HG03442 (cell line): ENCODE measurements at regions not wholly inside any gene's neighbourhood (a gene's known extent, or its start where the extent isn't known, plus 50 kb on each side); places are given as distances from the start of the nearest gene placed in this dataset.
"Not testable (repeated sequence)": the region's sequence is repeated elsewhere in the genome, so short reads cannot be mapped to it uniquely, and the experiment has no call there.

Experiments used
- ATAC-seq: cut with Tn5 transposase; IDR thresholded peaks from one replicate; pipeline ENCODE4 v1.9.1; 2021; ENCODE audit warnings: mild to moderate bottlenecking, moderate library complexity; ENCODE audit not compliant: unreplicated experiment

DNA sequence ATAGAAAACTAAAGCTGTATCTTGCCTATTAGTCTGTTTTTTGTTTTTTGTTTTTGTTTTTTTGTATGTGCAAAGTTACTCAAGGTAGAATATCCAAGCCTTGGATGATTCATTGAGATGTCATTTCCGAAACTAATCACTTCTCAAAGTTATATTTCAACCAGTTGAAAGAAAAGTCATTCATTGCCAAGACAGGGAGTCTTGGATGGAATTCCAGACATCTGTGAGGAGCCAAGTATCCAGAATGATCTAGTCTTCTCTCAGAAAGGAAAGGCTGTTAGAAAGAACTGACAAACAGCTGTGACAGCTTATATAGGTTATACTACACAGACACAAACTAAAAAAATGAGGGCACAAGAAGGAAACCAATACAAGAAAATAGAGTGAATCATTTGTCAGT lies 141.1 kb upstream of the NDST3 start:
- ATAC-seq, result no peak

DNA sequence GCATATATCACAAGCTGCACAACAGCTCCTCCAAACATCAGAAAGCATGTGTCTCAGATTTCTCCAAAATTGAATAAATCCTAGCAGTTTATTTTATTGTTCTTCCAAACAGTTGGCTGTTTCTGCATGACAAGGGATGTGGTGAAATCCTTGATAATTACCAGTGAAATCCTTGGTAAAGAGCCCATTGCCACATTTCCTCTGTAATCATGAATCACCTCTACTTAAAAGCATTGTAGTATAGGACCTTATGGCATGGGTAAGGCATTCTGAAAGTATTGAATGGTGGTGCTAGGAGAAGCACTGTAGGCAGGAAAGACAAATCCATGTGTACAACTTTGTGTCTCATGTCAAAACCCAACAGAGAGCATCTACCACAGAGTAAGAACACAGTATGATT lies 135.8 kb upstream of the NDST3 start:
- no peak for ATAC-seq

DNA sequence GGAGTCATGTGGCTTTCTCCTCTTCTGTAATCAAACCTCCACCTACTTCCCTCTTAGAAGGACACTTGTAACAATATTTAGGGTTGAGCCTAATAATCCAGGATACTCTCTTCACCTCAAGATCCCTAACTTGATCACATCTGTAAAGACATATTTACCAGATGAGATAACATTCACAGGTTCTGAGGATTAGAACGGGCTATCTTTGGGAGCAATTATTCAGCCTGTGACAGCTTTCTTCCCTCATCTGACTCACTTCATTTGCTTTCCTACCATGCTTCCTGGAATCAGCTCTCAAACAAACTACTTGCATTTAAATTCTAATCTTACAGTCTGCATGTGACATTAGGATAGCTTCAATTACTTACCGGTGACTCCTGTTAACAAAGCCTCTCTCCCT lies 133.5 kb upstream of the NDST3 start:
- ATAC-seq, result no peak

DNA sequence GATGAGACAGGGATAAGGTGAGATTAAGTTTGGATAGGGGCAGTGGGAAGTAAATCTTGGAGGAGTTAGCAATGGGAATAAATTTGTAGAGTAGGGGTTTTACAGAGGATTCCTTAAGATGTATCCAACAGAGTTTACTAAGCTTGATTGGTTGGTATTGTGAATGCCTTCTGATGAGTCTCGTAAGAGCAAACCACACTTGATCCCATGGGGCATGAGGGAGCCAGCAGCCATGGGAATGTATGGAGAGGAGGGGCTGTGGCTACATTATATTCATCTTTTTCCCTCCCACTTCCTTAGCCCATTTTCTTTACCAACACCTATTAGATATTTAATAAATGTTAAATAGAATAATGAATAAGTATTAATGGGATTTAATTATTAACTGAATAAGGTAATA lies 126.6 kb upstream of the NDST3 start:
- ATAC-seq, result no peak

DNA sequence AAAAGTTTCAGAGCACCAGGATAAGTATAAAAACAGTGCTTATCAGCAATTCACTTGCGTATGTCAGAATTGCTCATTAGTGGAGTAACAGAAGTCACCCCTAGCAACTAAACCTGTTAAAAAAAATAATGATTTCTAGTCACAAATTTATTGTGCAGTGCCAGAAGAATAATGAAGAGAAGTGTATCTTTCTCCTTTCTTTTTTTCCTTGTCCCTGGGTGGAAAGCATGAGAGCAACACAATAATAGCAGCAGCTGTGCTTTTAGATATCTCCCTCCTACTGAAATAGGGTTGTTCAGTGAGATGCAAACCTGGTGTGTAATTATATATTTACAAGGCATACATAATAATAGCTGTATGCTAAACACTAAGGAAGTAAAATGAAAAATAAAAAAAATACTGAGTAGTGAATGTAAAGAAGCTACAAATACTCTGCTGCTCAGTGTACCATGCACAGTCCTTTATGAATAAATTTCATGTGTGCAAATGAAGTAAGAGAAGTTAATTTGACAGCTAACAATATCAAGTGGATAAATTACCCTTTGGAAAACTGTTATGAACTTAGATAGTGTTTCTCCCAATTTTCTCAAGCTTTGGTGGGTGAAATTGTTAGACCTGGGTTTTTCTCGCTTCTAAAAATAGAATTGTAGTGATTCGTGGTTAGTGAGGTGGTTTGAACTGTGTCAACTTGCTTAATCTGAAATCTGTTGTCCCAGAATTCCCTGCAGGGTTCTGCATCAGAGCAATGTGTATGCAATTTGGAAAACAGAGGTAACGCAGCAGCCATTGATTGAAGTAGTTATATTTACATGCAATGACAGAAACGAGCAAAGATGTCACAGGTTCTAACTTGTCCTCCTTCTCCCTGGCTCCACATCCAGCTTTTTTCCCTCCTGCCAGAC lies 125.7 kb upstream of the NDST3 start:
- no peak for ATAC-seq

DNA sequence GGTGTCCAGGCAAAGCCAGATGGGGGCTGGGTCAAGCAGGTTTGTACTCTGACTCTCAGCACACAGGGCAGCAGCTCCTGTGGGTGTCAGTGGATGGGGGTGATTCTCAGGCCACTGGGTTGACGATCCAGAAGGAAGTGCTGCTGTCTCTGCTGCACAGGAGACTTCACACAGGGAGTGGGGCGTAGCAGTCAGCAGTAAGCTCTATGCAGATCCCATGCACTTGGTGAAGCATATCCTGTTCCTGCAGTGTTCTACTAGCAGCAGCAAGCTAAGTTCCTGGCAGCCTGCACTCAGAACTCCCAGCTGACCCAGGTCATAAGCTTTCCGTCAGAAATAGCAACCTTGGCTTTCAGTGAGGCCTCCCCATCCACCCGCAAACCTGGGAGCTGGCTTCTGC lies 117.6 kb upstream of the NDST3 start:
- no peak for ATAC-seq

DNA sequence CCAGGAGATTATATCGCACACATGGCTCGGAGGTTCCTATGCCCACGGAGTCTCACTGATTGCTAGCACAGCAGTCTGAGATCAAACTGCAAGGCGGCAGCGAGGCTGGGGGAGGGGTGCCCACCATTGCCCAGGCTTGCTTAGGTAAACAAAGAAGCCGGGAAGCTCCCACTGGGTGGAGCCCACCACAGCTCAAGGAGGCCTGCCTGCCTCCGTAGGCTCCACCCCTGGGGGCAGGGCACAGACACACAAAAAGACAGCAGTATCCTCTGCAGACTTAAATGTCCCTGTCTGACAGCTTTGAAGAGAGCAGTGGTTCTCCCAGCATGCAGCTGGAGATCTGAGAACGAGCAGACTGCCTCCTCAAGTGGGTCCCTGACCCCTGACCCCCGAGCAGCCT lies 112.0 kb upstream of the NDST3 start:
- not testable (repeated sequence) for ATAC-seq

DNA sequence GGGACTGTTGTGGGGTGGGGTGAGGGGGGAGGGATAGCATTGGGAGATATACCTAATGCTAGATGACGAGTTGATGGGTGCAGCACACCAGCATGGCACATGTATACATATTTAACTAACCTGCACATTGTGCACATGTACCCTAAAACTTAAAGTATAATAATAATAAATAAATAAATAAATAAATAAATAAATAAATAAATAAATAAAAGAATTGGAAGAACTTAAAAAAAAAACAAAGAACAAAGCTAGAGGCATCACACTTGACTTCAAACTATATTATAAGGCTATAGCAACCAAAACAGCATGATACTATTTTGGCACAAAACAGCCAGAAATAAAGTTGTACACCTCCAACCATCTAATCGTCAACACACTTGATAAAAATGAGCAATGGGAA lies 106.5 kb upstream of the NDST3 start:
- ATAC-seq, result not testable (repeated sequence)

DNA sequence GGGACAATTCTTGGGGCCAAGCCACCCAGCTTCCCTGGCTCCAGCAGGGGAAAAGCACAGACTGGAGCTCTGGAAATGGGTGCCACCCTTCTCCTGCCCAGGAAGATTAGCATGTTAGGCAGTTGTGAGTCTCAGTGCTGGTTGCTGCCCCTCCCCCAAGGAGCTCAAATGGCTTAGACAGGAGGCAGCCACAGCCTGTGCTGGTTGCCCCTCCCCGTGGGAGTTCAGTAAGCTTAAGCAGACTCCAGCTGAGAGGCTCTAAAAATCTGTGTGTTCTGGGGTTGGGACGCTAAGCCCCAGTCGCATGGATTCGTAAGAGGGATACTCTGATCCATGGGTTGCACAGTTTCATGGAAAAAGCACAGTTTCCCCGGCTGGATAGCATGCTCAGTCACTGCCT lies 92.7 kb upstream of the NDST3 start:
- no peak for ATAC-seq

DNA sequence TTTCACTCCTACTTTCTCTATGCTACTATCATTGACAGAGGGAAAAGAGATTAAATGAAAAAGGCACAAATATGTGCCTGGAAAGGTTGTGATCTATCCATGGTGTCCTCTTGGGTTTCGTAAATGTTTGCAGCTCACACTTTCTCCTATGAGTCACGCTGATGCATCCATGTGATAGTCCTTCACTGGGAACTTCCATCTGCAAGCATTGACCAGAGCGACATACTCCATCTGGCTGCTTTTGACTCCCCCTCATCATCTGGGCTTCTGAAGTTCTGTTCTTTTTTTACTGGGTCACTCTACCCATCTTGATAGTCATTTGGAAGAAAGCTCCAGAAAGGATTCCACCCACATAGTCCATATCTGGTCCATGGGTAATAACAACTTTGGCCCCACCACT lies 84.7 kb upstream of the NDST3 start:
- no peak for ATAC-seq

DNA sequence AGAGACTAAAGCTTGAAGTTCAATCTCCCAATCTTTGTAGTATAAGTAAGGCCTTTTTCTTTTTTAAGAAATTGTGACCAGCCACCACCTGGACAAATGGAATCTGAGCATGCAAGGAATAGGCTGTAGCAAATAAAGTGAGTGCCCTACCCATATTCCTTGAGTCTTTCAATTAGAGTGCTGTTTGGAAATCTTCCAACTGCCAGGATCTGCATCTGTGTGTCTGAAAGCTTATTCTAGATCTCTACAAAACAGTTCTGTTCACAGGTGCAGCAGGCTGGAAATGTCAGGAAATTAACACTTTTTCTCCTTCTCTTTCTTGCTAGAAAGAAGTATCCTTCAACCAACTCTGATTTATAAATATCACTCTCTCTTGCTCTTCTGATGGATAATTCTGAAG lies 76.7 kb upstream of the NDST3 start:
- no peak for ATAC-seq

DNA sequence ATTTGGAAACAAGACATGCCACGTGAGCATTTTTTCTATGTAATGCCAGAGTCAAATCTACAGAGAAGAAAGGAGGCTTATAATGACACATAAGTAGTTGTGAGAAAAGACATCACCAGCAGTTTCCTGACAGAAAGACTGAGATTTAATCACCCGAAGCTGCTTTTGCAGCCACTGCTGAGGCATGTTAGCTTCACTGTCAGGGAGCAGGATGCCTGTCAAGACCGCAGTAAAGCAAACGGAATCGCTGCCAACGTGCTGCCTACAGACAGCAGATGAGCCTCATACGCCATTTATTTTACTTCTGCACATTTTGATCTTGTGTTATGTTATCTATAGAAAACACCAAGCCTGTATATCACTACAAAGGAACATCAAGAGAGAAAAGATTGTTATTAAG lies 68.7 kb upstream of the NDST3 start:
- ATAC-seq, result no peak

DNA sequence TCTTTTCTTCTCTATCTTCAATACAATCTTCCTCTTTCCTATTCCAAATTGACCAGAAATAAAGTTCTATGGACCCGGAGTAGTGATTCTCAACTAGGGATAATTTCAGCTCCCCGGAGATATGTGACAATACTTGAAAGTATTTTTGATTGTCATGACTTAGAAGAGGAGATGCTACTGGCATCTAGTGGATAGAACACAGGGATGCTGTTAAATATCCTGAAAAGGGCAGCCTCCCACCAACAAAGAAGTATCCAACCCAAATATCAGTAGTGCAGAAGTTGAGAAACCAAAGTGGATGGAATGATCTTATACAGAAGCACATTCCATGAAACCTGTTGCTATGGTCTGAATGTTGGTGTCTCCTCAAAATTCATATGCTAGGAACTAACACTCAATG lies 65.7 kb upstream of the NDST3 start:
- no peak for ATAC-seq

DNA sequence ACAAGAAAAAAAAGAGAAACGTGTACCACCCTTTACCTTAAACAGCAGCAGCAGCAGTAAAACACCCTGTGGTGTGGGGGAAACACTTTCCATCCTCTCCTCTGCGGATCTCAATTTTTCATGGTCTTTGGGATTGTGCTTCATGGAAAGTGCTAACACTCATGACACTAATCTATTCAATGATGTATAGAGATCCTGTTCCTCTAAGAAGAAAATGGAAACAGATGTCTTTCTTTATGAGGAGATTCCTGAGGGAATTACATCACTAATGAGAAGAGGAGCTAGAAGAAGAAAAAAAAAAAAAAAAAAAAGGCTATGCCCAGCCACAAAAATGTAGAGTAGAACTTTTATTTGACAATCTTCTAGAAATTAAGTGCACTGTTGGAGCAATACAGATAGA lies 62.9 kb upstream of the NDST3 start:
- ATAC-seq, result no peak

DNA sequence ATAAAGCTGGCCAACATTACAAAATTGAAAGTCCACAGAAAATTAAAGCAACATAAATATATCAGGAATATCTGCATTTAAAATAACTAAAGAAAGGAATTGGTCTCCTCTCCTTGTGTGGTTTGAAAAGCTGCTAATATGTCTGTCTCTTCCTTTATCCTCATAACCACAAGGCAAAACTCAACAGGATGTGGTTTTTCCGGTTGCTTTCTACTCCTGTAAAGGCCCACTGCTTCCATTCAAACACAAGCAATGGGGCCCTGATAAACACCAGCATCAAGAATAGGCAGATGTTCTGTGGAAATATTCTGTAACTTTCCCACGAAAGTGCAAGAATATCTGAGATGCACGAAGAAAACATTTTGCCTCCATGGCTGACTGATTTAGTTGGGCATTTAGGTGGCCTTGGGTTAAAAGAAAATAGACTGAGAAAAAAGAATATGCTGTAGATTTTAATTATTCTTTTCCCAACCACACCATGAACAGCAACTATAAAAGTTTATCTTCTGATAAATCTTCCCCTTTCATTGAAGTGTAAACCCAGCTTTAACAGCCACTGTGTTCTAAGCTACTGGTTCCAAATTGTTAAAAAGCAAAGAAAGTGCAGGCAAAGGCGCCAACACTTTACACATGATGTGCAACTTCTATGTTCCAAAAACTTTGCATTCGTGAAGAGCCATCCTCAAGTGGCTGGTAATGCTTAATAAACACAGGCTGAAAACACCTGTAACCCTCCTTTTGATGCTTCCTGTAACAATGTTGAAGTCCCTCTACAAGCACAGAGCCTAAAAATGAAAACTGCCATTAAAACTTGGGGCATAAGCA lies 50.5 kb upstream of the NDST3 start:
- no peak for ATAC-seq

DNA sequence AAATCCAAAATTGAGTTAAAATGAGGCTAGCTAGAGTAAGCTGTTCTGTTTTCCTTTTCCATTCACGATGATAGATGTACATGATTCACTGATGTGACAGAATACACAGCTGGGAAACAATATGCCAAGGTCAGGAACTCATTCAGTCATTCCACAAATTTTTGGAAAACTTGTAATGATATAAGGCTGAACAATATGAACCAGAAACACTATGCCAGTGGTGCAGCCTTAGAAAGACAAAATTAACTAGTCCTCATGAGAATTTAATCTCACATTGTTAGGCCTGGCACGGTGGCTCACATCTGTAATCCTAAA lies 50.0 kb upstream of the NDST3 start:
- no peak for ATAC-seq
